Fibroblast of the aortic adventitia (primary cell): ENCODE measurements at regions not wholly inside any gene's neighbourhood (a gene's known extent, or its start where the extent isn't known, plus 50 kb on each side); places are given as distances from the start of the nearest gene placed in this dataset.

ENCODE experiments used
- DNase-seq: peaks from one replicate; pipeline ENCODE4 v3.0.0-alpha.2; 2010; ENCODE audit warnings: low read depth
- H3K4me3 ChIP-seq: 2 replicates; pipeline ENCODE4 v1.5.1; 2011; ENCODE audit warnings: low read depth, mild to moderate bottlenecking, control low read depth, low read length, moderate library complexity
- CTCF ChIP-seq: IDR thresholded peaks from 2 replicates; pipeline ENCODE4 v1.5.1; 2011; ENCODE audit warnings: mild to moderate bottlenecking, low read length, control low read depth, inconsistent platforms; ENCODE audit not compliant: insufficient read depth

- DNase-seq, result no peak
- no peak overlapping the region for H3K4me3 ChIP-seq
- TF ChIP-seq CTCF, result no peak
These were observed 190.4 kb downstream of the UQCRFS1 start for GRCh38 chr19:29022599-29022998.

GRCh38 chr19:29022165-29022564, 190.8 kb downstream of the UQCRFS1 start:
- no peak for TF ChIP-seq CTCF
- DNase-seq, result no peak
- no peak overlapping the region for H3K4me3 ChIP-seq

- DNase-seq, result no peak
- no peak for TF ChIP-seq CTCF
These were observed 191.6 kb downstream of the UQCRFS1 start for GRCh38 chr19:29021232-29021916.

GRCh38 chr19:29019403-29019802, 193.5 kb downstream of the UQCRFS1 start:
- TF ChIP-seq CTCF, result no peak
- no peak for DNase-seq
- no peak overlapping the region for H3K4me3 ChIP-seq

More at GRCh38 chr19:29021232-29021916, 191.6 kb downstream of the UQCRFS1 start:
- no peak overlapping the region for H3K4me3 ChIP-seq

- no peak for TF ChIP-seq CTCF
- no peak for DNase-seq
- H3K4me3 ChIP-seq, result no peak overlapping the region
These were observed 194.4 kb downstream of the UQCRFS1 start for GRCh38 chr19:29018542-29018941.

GRCh38 chr19:29017788-29018187, 195.2 kb downstream of the UQCRFS1 start:
- no peak for TF ChIP-seq CTCF
- DNase-seq, result no peak
- no peak overlapping the region for H3K4me3 ChIP-seq
